GM12872 (cell line): ENCODE measurements at regions not wholly inside any gene's neighbourhood (a gene's known extent, or its start where the extent isn't known, plus 50 kb on each side); places are given as distances from the start of the nearest gene placed in this dataset.

ENCODE experiments used
- TF ChIP-seq, protein P1 (sequence below): IDR thresholded peaks from 3 replicates; pipeline ENCODE4 v1.5.1; 2011; ENCODE audit warnings: low read depth, mild to moderate bottlenecking, low read length, moderate library complexity; ENCODE audit not compliant: insufficient read depth

DNA sequence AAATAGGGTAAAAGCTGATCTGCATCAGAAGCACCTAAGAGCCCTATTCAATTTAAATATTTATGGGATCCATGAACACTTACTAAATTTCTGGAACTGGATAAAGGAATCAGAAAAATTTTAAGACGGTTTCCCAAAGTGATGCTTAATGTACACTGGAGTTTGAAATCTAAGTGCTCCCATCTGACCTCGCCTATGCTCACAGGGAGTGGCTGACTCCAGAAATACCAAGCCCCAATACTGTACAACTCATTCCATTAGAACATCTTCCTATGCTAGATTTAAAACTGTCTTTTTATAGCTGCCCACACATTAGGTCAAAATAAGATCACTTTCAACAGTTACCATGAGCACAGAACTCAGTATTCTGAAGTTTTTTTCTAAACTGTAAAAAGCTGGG, 1214.6 kb downstream of the CDH11 start:
- TF ChIP-seq, protein P1, sequence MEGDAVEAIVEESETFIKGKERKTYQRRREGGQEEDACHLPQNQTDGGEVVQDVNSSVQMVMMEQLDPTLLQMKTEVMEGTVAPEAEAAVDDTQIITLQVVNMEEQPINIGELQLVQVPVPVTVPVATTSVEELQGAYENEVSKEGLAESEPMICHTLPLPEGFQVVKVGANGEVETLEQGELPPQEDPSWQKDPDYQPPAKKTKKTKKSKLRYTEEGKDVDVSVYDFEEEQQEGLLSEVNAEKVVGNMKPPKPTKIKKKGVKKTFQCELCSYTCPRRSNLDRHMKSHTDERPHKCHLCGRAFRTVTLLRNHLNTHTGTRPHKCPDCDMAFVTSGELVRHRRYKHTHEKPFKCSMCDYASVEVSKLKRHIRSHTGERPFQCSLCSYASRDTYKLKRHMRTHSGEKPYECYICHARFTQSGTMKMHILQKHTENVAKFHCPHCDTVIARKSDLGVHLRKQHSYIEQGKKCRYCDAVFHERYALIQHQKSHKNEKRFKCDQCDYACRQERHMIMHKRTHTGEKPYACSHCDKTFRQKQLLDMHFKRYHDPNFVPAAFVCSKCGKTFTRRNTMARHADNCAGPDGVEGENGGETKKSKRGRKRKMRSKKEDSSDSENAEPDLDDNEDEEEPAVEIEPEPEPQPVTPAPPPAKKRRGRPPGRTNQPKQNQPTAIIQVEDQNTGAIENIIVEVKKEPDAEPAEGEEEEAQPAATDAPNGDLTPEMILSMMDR = no peak

DNA sequence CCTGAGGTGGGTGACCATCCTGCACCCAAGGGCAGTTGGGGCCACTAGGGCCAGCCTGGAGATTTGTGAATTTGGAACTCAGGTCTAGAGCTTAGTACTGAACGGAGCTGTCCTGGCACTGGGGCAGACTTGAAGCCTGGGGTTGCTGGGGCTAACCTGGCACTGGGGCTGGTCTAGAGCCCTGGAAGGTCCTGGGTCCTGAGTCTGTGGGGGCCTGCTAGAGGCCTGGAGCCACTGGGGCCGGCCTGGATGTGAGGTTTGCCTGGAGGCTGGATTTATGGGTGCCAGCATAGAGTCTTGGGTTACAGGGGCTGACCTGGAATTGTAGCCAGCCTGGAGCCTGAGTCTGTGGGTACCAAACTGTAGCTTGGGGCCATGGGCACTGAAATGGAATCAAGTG, 1216.9 kb downstream of the CDH11 start:
- TF ChIP-seq, protein P1 = no peak

DNA sequence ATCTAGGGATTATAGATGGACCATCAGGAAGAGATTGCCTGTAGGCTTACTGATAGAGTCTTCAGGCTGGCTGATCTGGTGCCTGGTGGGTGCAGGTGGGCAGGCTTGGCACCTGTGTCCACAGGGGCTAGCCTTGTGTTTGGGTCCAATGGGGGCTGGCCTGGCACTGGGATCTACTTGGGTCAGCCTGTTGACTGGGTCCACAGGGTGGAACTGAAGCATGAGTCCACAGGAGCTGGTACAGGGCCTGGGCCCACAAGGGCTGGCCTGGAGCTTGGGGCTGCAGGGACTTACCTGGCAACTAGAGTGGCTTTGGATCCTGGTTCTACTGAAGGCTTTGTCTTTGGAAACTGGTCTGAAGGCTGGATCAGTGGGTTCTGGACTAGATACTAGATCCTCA, 1217.7 kb downstream of the CDH11 start:
- TF ChIP-seq, protein P1 = no peak

DNA sequence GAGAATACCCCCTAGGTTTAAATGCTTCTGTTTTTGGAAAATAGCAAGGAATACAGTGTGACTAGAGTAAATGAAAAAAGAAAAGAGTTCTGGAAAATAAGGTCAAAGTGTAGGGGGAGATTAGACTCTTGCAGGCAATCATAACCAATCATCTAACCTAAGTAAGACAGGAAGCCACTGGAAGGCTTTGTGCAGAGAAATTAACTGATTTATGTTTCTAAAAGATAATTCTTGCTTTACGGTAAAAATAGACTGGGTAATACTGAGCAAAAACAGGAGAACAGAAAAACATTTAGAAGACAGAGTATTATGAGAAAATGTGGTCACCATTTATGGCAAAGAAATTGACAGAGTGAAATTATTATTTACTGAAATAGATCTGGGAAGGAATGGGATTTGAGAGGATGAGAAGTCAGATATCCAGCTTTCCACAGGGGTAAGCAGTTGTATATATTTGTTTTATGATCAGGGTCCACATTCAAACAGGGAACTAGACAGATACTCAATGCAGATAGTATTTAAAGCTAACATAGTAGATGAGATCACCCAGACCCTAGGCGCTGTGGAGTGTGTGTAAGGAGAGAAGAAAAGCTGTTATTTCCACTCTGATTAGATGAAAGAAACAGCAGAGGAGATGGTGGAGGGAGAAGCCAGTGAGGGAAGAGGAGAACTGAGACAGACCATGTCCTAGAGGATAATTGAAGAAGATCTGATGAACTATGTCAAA, 1225.3 kb downstream of the CDH11 start:
- TF ChIP-seq, protein P1 = no peak

DNA sequence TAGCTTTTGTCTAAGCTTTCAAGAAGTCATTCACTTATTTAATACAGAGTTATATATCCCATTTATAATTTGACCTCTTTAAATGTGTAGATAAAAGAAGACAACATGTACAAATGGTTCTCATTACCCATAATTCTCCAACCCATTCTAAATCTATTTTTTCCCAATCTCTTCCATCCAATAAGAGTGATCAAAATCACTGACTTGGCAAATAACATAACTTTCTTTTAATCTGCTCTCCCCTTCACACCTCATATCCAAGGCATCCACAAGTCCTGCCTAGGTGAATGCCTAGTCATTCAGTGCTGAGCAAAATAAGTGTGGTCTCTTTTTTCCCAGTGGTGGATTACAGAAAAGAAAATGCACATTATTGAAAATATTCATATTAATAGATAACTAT, 1231.1 kb downstream of the CDH11 start:
- TF ChIP-seq, protein P1 = no peak

DNA sequence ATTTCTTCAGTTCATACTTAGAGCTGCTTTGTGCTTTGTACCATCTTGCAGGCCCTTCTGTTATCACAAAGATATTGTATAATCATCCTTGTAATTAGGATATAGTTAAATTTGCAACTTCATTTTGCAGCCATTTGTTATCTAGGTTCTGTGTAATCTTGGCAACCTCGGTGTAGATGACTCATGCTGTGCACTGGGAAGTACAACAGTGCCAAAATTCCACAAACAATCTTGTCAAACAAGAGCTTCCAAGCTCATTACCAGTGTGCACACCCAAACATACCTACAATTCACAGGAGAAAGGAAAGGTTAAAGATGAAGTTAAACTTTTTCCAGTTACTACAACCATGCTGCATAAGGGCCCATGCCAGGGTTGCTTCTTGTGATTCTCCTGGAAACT, 1231.8 kb downstream of the CDH11 start:
- TF ChIP-seq, protein P1 = no peak

DNA sequence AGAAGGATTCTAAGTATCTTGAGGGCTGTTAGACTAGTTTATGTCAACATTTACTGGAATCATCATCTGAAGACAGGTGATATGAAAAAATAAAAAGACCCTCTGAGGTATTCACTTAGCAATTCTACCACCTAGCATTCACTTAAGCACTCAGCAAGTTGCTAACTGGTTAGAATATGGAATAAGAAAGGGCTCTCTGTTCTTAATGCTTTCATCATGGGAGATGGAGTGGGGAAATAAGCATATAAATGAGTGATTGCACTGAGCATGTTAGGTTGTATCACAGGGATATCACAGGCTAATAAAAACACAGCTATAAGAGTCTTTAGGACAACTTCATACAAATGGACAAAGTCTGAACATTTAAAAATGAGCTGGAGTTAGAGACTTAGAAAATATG, 1238.8 kb downstream of the CDH11 start:
- TF ChIP-seq, protein P1 = no peak

DNA sequence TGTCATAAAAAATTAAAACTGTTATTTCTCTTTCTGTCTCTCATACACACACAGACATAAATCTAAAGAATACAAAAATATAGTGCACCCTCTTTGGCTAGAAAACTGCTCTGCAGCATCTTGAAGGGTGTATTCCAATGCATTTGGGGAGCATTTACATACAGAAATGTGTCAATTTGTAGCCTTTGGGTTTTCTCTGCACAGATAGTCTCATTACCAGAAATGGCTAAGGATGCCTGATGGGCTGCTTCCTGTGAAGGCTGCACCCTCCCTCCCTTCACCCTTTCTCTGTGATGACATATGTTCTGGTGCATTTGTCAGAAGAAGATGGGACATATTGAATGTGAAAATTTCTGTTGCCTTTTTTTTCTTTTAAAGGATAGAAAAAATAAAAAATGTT, 1239.3 kb downstream of the CDH11 start:
- TF ChIP-seq, protein P1 = no peak
